Body of pancreas (tissue), 4 donors: ENCODE measurements at regions not wholly inside any gene's neighbourhood (a gene's known extent, or its start where the extent isn't known, plus 50 kb on each side); places are given as distances from the start of the nearest gene placed in this dataset.

ENCODE experiments used
- POLR2A ChIP-seq, 3 donors: fragments of 450-650 bp; IDR thresholded peaks; one replicate each; pipeline ENCODE4 v1.6.1; 2016; ENCODE audit warnings: antibody characterized with exemption in 3 of 3, mild to moderate bottlenecking in 2 of 3
- TF ChIP-seq, protein P1 (sequence below), 7 experiments: fragments of 450-650 bp in 4 of 7; fragments of 200-600 bp in 3 of 7; sonication (generic) in 3 of 7; IDR thresholded peaks; one replicate each; pipeline ENCODE4 v1.5.1; 2016 to 2019; ENCODE audit warnings: antibody characterized with exemption in 7 of 7

DNA sequence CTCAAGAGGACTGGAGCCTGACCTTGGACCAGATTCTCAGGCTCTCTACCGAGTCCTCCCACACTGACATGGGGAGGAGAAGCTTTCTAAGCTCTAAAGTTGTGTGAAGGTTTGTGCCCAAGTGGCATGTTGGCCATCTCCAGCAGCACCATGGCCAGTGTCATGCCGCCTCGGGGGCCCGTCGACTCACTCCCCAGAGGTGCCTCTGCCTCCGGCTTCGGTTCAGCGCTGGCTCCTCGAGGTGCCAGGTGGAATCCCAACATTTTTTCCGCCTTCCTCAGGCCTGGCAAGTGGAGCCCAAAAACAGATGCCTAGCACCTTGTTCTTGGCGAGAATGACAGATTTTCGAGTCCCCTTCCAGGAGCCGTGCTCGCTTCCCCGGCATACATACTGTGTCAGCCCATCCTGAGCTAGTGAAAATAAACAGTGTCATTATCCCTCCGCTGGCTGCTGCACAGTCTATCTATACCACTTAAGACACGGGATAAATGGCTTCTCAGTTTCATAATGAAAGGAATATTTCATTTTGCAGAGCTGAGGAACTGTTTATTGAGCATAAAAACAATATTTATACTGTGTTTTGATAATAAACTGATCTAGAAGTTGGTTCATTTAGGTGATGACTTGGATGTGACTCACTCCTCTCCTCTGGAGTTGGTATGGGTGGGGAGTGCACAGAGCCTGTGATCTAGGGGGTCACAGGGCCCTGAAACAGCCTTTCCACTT lies 328.5 kb upstream of the TLE3 start:
- TF ChIP-seq, protein P1, sequence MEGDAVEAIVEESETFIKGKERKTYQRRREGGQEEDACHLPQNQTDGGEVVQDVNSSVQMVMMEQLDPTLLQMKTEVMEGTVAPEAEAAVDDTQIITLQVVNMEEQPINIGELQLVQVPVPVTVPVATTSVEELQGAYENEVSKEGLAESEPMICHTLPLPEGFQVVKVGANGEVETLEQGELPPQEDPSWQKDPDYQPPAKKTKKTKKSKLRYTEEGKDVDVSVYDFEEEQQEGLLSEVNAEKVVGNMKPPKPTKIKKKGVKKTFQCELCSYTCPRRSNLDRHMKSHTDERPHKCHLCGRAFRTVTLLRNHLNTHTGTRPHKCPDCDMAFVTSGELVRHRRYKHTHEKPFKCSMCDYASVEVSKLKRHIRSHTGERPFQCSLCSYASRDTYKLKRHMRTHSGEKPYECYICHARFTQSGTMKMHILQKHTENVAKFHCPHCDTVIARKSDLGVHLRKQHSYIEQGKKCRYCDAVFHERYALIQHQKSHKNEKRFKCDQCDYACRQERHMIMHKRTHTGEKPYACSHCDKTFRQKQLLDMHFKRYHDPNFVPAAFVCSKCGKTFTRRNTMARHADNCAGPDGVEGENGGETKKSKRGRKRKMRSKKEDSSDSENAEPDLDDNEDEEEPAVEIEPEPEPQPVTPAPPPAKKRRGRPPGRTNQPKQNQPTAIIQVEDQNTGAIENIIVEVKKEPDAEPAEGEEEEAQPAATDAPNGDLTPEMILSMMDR (IDR thresholded peaks at IDR 0.05) = no peak
- no peak for TF ChIP-seq POLR2A (IDR thresholded peaks at IDR 0.05)
